ENCODE measurements at regions not wholly inside any gene's neighbourhood (a gene's known extent, or its start where the extent isn't known, plus 50 kb on each side); places are given as distances from the start of the nearest gene placed in this dataset.
"Not testable (repeated sequence)": the region's sequence is repeated elsewhere in the genome, so short reads cannot be mapped to it uniquely, and the experiment has no call there.

DNA sequence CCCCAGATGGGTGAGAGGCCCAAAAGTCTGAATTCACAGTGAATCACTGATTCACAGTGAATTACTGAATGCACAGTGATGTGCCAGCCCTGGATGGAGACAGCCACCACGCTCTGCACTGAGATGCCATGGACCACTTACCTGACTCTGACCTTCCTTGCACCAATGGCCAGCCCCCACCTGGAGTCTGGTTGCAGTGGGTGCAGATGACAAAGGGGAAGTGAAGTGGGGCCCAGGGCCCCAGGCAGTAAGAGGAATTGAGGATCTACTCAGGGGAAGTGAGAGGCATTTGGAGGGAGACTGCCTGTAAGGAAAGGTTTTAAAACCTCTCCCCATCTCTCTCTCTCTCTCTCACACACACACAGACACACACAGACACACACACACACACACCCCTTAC lies 412.1 kb downstream of the CYLC2 start:
- DNase-seq, result no peak

DNA sequence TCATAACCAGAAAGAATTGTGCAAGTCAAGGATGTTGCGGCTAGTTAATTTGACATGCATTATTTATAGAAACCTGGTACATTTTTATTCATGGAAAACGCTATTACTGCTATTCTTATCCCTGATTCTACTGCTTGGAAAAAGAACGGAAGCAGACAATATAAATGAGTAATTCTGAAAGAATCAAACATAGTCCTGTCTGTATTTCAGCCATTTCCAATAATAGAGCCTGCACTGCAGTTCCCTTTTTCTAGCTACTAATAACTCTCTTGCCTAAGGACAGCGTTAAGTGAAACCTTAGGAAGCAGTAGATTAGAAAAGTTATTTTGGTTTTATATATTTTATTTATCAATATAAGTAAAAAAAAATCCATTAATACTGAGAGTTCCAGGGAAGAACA lies 414.9 kb downstream of the CYLC2 start:
- no peak for DNase-seq

DNA sequence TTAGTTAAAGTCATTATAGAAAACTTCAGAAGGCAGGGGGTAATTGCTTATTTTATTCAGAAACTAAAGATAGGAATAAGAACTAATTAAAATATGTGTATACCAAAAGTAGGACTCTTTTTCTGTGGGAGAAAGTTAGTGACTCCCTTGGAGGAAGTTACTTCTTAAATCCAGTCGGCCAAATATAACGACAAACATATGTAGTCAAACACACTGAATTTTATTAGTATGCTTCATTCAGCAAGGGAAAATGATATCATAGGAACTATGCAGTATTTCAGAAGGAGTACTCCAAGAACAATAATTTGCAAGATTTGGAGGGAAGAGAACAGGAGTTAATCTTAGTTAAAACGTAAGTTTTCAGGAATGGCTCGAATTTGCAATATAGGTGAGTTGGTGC lies 432.6 kb downstream of the CYLC2 start:
- DNase-seq, result no peak

DNA sequence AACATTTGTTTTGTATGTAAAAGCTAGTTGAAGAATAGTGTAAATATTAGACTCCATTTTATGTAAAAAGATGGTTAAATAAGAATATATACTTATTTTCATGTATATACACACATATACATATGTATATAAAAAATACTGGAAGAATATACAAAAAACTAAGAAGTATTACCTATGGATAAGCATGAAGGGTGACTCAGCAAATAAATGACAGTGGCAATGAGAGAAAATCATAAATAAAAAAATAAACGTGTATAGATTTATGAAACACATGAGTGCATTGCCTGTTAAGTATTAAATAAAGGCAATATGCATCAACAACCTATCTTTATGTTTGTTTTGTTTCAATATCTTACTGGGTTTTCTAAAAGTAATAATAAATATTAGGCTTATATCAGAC lies 435.3 kb downstream of the CYLC2 start:
- no peak for DNase-seq

DNA sequence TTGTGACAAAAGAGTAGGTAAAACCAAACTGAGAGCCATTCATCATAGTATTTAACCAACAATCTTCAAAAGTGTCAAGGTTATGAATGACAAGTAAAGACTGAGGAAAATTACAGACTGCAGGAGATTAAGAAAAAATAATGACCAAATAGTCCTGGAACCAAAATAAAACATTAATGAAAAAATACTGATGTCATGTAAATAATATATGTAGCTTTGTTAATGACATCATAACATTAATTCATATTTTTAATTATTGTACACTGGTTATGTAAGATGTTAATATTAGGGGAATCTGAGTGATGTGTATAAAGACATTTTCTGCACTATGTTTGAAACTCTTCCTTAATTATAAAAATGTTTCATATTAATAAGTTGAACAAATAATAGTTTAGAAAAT lies 436.7 kb downstream of the CYLC2 start:
- no peak for DNase-seq

DNA sequence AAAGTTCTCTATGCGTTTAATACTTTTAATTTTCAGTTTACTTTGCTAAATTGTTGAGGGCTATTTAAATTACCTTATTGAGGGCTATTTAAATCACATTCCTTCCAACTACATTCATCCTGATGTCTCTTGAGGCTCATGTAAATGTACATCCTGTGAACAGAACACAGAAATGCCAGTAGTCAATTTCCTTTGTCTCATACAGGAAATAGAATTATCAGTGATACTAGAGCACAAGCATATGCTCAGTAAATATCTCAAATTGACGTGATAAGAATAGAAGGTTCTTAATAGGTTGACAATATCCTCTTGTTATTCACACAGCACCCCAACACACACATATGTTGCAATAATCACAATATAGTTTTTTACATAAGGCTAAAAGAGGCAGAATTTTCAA lies 449.0 kb downstream of the CYLC2 start:
- no peak for DNase-seq

DNA sequence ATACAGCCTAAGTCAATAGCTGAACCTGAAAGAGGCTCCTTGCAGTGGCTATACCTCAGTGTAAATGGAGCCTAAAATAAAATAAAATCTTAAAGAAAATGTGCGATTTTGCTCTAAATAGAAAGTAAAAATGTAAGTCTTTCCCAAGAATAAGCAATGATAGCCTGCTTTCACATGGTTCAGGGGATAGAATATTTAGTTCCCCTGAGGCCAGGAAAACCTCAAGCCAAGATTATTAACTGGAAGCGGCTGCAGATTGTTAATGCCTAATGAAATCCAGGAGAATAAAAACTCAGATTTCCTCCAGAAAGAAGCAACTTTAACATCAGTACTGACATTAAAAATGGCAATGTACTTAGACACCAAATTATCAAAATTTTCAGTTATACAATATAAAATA lies 463.7 kb downstream of the CYLC2 start:
- no peak for DNase-seq

DNA sequence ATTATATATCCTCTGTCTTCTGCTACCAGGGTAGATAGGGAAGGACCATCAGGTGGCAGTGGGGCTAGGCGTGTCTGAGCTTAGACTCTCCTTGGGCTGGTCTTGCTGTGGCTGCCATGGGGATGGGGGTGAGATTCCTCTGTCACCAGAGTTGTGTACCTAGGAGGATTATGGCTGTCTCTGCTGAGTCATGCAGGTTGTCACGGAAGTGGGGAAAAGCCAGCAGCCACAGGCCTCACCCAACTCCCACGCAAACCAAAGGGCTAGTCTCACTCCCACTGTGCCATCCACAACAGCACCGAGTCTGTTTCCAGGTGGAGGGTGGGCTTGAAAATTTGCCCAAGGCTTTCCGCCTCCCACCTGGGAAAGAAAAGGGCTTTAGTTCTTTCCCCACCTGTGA lies 476.1 kb downstream of the CYLC2 start:
- no peak for DNase-seq

DNA sequence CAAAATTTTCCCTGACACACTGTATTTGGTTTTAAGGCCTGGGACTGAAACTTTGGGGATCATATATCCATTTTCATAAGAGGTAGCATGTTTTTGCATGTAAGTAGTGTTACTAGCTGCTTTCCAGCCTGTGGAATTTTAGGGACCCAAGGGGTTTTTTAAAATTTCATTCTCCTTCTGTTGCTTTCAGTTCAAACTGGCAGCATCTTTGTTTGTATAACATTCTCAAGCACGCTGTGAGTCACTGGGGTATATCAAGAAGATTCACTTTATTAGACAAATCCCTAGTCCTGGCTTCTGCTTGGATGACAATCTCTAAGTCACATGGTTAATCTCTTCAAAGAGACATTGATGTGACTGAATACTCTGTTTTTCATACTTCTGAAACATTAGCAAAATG lies 479.0 kb downstream of the CYLC2 start:
- no peak for DNase-seq

DNA sequence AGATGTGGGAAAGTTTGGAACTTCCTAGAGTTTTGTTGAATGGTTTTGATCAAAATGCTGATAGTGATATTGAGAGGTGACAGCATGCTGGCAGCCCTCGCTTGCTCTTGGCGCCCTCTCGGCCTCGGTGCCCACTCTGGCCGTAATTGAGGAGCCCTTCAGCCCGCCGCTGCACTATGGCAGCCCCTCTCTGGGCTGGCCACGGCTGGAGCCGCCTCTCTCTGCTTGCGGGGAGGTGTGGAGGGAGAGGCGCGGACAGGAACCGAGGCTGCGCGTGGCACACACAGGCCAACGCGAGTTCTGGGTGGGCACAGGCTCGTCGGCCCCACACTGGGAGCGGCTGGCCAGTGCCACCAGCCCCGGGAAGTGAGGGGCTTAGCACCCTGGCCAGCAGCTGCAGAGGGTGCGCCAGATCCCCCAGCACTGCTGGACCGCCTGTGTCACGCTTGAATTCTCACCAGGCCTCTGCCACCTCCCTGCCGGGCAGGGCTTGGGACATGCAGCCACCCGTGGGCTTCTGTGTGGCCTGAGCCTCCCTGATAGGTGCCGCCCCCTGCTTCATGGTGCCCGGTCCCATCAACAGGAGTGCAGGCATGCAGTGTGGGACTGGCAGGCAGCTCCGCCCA lies 488.5 kb downstream of the CYLC2 start:
- no peak for DNase-seq

DNA sequence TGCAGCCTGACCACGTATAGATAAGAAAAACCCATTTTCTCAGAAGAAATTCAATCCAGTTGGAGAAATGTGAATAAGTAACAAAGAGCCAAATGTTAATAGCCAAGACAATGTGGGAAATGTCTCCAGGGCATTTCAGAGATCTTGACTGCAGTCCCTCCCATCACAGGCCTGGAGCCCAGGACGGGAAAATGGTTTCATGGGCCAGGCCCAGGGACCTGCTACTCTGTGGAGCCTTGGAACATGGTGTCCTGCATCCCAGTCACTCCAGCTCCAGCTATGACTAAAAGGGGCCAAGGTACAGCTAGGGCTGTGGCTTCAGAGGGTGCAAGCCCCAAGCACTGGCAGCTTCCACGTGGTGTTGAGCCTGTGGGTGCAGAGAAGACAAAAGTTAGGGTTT lies 490.0 kb downstream of the CYLC2 start:
- DNase-seq, result no peak

DNA sequence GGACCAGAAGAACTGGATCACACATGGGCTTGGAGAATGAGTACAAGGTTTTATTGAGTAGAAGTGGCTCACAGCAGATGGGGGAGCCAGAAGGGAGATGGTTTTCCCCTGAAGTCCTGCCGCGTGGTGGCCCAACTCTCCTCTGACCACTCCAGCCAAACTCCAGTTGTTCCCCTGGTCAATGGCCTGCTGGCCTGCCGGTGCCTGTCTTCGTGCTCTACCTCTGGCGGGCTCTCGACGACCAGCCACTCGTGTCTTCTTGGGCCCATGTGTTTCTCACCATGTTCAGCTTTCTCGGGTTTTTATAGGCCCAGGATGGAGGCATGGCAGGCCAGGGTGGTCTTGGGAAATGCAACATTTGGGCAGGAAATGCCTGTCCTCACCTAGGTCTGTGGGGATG lies 519.6 kb downstream of the CYLC2 start:
- no peak for DNase-seq

DNA sequence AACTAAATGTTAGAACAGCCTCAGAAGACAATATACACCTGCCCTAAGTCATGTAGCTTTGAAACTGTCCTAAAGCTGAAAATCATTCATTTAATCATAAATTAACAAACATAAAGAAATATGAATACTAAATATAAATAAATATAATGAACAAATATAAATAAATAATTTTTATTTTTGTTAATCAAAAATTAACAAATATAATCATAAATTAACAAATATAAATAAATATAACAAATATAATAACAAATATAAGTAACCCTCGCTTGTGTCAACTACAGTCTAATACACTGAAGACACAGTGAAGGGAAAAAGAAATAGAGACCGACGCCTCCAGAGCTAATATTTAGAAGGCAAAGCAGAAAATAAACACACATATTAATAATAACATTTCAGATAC lies 527.3 kb downstream of the CYLC2 start:
- no peak for DNase-seq

DNA sequence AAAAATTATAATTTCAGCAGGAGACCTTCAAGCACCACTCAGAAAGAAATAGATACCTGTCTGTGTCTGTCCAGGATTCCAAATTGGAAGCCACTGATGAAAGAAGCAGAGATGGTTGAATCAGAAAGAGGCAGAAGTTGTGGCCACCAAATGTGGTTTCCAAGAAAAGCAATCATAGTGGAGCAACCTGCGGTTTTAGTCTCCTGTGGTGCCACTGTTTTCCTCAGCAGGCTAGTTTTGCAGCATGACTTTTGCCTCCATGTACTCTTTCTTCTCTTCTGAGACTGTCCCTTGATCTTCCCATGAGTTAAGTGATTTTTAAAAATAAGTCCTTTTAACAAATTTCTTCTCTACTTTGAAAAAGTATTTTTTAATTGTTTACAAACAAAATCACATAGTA lies 535.8 kb downstream of the CYLC2 start:
- no peak for DNase-seq

DNA sequence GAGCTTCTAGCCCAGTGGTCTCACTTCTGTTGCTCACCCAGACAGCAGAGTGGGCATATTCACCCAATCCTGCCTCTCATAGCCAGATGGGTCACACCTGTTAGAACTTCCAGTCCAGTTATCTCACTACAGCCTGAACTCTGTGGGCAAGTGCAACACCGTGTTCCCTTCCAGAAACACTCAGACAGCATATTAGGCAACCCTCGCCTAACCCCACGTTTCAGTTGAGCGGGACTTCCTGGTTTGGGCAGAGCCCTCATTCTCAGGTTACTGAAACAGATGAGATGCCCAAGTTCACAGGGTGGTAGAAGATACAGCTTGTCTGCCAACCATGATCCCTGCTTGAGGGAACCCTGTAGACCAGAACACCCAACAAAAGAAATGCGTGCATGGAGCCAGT lies 538.2 kb downstream of the CYLC2 start:
- DNase-seq, result no peak

DNA sequence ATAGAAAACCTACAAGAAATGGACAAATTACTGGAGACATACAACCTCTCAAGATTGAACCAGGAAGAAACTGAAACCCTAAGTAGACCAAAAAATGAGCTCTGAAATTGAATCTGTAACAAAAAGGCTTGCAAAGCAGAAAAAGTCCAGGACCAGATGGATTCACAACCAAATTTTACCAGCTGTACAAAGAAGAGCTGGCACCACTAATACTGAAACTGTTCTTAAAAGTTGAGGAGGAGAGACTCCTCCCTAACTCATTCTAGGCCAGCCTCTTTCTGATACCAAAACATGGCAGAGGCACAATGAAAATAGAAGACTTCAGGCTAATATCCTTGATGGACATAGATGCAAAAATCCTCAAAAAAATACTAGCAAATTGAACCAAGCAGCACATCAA lies 542.3 kb downstream of the CYLC2 start:
- no peak for DNase-seq

DNA sequence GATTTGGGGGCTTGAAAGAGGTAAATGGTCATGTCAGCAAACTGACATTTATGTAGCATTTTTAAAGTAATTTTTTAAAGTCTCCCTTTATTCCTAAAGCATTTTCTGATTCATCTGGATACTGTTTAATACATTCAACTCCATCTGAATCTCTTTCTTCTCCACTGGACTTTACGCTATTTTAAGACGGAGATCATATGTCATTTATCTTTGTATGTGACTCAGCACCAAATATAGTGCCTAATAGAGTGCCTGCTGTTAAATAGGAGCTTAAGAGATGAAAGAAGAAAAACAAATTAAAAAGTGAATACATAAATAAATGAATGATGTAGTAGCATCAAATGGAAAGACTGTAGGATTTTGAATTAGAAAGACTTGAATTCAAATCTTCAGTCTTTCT lies 548.8 kb upstream of the SMC2 start:
- no peak for DNase-seq

DNA sequence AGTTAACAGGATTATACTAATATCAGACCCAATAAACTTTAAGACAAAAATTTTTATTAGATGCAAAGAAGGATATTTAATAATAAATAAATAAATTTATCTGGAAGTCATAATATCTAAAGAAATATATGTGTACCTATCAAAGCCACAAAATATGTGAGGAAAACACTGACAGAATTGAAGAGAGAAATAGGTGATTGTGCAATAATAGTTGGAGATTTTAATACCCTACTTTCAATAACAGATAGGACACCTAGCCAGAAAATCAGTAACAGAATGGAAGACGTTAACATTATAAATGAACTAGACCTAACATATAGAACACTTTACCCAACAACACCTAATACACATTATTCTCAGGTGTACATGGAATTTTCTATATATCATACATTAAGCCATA lies 541.4 kb upstream of the SMC2 start:
- DNase-seq, result no peak

DNA sequence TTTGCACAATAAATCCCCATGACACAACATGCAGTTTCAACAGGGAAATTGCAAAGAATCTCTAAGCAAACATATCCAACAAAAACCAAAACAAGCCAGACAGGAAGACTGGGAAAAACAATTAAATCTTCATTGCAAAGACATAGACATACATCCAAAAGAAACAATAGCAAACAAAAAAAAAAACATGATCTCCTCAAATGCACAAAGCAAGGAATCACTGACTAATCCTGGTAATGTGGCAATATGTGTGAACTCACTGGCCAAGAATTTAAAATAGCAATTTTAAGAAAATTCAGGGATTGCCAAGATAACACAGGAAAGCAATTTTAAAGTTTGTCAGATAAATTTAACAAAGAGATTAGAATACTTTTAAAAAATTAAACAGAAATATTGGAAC lies 520.1 kb upstream of the SMC2 start:
- DNase-seq, result no peak

DNA sequence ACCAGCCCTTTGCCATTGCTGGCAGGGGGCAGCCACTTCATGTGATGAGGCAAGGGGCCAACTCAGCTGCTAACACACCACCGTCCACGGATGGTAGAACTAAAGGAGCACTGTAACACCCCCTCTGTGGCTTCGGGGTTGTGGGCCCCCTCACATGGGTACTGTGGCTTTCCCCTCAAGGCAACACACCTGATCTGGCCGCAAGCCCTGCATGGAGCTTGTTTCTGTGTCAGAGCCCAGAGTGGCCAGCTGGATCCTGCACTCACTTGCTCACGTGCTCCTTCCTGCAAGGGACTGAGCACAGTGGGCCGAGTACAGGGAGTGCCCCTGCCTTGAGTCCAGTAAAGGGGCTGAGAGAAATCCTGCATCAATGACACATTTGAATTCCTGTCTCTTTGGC lies 507.4 kb upstream of the SMC2 start:
- DNase-seq, result no peak

DNA sequence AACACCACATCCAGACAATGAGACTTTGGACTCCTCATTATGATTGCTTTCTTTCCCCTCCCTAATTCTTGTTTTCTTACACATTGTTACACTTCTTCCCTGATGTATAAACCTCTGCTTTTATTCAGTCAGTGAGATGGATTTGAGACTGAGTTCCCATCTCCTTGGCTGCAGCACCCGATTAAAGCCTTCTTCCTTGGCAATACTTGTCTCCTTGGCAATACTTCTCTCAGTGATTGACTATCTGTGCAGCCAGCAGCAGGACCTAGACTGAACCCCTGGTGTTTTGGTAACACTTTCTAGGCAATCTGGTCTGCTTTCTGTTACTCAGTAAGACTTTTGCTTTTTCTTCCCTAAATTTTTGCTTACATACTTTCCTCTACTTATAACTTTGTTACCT lies 492.8 kb upstream of the SMC2 start:
- DNase-seq, result no peak

DNA sequence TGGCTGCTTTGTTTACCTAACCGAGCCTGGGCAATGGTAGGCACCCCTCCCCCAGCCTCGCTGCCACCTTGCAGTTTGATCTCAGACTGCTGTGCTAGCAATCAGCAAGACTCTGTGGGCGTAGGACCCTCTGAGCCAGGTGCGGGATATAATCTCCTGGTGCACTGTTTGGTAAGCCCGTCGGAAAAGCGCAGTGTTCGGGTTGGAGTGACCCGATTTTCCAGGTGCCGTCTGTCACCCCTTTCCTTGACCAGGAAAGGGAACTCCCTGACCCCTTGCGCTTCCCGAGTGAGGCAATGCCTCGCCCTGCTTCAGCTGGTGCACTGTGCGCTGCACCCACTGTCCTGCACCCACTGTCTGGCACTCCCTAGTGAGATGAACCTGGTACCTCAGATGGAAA lies 482.2 kb upstream of the SMC2 start:
- not testable (repeated sequence) for DNase-seq

DNA sequence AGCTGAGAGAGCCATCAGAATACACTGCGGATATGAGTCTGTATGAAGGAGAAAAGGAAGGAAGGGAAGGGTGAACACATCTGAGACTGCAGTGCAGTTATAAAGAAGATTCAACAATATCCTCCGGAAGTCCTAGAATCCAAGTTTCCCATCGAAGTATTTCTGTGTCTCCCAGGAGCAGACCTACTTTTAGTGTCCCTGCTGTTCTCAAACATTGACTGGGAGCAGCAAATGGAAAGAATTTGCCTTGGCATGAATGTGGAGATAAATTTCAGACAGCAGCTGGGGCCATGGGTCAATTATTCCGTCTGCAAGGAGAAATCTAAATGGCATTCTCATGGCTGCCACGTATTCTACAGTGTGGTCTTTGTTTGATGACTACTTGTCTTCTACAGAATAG lies 478.1 kb upstream of the SMC2 start:
- no peak for DNase-seq

DNA sequence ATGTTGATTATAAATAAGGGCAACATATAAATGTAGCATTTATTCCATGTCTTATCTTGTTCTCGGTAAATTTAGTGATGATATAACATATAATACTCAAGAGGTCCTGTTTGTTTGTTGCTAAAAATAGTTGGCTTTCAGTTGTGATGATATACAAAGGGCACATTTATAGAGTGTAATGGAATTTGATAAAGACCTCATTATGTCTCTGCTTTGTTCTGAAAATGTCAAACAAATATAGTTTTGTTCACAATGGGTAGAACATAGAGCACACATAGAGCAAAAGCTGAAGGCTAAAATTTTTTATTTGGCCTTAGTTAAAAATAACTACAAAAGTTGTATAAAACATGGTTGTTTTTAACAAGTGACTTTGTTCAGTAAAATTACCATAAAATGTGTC lies 477.1 kb upstream of the SMC2 start:
- DNase-seq, result no peak

DNA sequence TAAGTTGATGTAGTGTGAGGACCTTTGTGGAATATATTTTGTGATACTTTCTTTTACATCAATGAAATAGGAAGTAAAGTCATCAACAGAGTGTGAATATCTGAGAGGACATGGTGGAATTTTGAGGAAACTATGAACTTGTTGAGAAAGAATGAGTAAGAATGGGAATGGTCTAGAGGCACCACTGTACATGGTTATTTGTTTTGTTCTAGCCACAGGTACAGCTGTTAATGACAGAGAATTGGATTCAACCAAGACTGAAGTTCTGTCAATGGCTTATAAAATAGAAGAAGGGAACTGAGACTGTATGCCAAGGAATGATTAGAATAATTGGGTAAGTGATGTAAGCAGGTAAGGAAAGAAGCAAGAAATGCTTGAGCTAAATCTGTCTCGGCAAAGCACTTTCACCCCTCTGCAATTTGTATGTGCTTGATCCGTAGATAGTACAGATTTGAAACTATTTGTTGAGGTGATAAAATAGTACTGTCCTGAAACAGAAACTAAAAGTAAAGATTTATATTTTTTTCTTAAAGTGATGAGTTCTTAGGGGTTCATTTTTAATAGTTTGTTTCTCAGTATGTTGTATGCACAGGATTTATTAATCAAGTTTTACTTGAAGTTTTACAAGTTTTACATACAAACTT lies 468.8 kb upstream of the SMC2 start:
- no peak for DNase-seq

DNA sequence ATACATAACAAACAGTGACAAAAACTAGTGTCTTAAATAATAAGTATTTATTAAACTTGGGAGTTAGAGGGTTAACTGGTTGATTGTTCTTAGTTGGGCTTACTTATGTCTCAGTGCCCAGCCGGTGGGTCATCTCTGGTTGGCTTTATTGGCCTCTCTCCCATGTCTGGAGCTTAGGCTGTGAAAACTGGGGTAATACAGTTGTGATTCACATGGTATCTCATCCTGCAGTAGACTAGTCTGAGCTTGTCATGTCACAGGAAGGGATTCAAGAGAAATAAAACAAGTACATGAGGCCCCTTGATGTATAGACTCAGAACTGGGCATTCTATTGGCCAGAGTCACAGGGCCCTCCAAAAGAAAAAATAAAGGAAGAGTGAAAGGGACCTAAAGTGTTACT lies 466.4 kb upstream of the SMC2 start:
- DNase-seq, result no peak
